ENCODE measurements at regions not wholly inside any gene's neighbourhood (a gene's known extent, or its start where the extent isn't known, plus 50 kb on each side); places are given as distances from the start of the nearest gene placed in this dataset.

GRCh38 chr2:143977356-143977755 is 542.6 kb downstream of the ZEB2 start:
- DNase-seq (ENCODE audit: low read depth in 6 of 9, low spot score in 9 of 9): no peak
- H3K36me3 ChIP-seq (ENCODE audit: control insufficient read depth in 2 of 2, insufficient read depth in 2 of 2, low read length in 1 of 2): no peaks in the 10 kb centered on the region
- no peak overlapping the region for H3K4me3 ChIP-seq (ENCODE audit: low read length in 2 of 2)
- WGBS: 96% methylated on average over 6 of the region's 6 CpGs
- no peak overlapping the region for H3K27ac ChIP-seq (ENCODE audit: low read depth in 1 of 2, low read length in 1 of 2)
- no peaks in the 10 kb centered on the region for H3K9me3 ChIP-seq (ENCODE audit: control insufficient read depth in 2 of 2, insufficient read depth in 1 of 2, low read length in 1 of 2)
- H3K27me3 ChIP-seq (ENCODE audit: control insufficient read depth in 2 of 2, insufficient read depth in 1 of 2, low read length in 1 of 2): no peaks in the 10 kb centered on the region
- H3K4me1 ChIP-seq (ENCODE audit: control insufficient read depth in 2 of 2, insufficient read depth in 2 of 2, low read length in 2 of 2): no peaks in the 10 kb centered on the region

- H3K4me3 ChIP-seq (ENCODE audit: low read length in 2 of 2): no peak overlapping the region
- no peaks in the 10 kb centered on the region for H3K27me3 ChIP-seq (ENCODE audit: control insufficient read depth in 2 of 2, insufficient read depth in 1 of 2, low read length in 1 of 2)
- H3K4me1 ChIP-seq (ENCODE audit: control insufficient read depth in 2 of 2, insufficient read depth in 2 of 2, low read length in 2 of 2): no peaks in the 10 kb centered on the region
- H3K36me3 ChIP-seq (ENCODE audit: control insufficient read depth in 2 of 2, insufficient read depth in 2 of 2, low read length in 1 of 2): no peaks in the 10 kb centered on the region
- H3K27ac ChIP-seq (ENCODE audit: low read depth in 1 of 2, low read length in 1 of 2): no peak overlapping the region
- H3K9me3 ChIP-seq (ENCODE audit: control insufficient read depth in 2 of 2, insufficient read depth in 1 of 2, low read length in 1 of 2): no peaks in the 10 kb centered on the region
- 95% methylated on average over 1 of the region's 1 CpG for WGBS
- DNase-seq (ENCODE audit: low read depth in 6 of 9, low spot score in 9 of 9): no peak
Observed at GRCh38 chr2:143975216-143975615, 544.7 kb downstream of the ZEB2 start.

DNA sequence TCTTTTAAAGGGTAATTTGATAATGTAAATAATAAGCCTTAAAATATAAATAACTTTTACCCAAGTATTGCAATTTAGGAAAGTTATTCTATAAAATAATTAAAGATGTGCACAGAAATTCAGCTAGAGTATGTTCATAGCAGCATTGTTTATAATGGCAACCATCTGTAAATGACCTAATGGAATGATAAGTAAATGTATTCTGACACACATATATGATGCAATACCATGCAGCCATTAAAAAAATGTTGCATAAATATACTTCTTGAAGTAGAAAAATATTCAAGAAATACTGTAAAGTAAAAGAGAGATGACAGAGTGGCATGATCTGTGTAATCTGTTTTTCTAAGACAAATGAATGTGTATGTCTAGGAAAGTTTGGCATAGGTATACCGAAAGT is 545.7 kb downstream of the ZEB2 start:
- Histone ChIP-seq H3K9me3 (ENCODE audit: control insufficient read depth in 2 of 2, insufficient read depth in 1 of 2, low read length in 1 of 2) (no peaks in the 10 kb centered on the region), H3K4me1 (ENCODE audit: control insufficient read depth in 2 of 2, insufficient read depth in 2 of 2, low read length in 2 of 2) (no peaks in the 10 kb centered on the region), H3K4me3 (ENCODE audit: low read length in 2 of 2) (no peak overlapping the region), H3K27me3 (ENCODE audit: control insufficient read depth in 2 of 2, insufficient read depth in 1 of 2, low read length in 1 of 2) (no peaks in the 10 kb centered on the region), H3K36me3 (ENCODE audit: control insufficient read depth in 2 of 2, insufficient read depth in 2 of 2, low read length in 1 of 2) (no peaks in the 10 kb centered on the region), H3K27ac (ENCODE audit: low read depth in 1 of 2, low read length in 1 of 2) (no peak overlapping the region)
- 99% methylated on average over 1 of the region's 1 CpG for WGBS
- no peak for DNase-seq (ENCODE audit: low read depth in 6 of 9, low spot score in 9 of 9)

- no peaks in the 10 kb centered on the region for H3K9me3 ChIP-seq (ENCODE audit: control insufficient read depth in 2 of 2, insufficient read depth in 1 of 2, low read length in 1 of 2)
- 97% methylated on average over 2 of the region's 2 CpGs for WGBS
- no peaks in the 10 kb centered on the region for H3K36me3 ChIP-seq (ENCODE audit: control insufficient read depth in 2 of 2, insufficient read depth in 2 of 2, low read length in 1 of 2)
- H3K4me1 ChIP-seq (ENCODE audit: control insufficient read depth in 2 of 2, insufficient read depth in 2 of 2, low read length in 2 of 2): no peaks in the 10 kb centered on the region
- H3K27me3 ChIP-seq (ENCODE audit: control insufficient read depth in 2 of 2, insufficient read depth in 1 of 2, low read length in 1 of 2): no peaks in the 10 kb centered on the region
- no peak overlapping the region for H3K27ac ChIP-seq (ENCODE audit: low read depth in 1 of 2, low read length in 1 of 2)
- no peak overlapping the region for H3K4me3 ChIP-seq (ENCODE audit: low read length in 2 of 2)
- no peak for DNase-seq (ENCODE audit: low read depth in 6 of 9, low spot score in 9 of 9)
Observed at GRCh38 chr2:143968860-143969259, 551.1 kb downstream of the ZEB2 start.

DNA sequence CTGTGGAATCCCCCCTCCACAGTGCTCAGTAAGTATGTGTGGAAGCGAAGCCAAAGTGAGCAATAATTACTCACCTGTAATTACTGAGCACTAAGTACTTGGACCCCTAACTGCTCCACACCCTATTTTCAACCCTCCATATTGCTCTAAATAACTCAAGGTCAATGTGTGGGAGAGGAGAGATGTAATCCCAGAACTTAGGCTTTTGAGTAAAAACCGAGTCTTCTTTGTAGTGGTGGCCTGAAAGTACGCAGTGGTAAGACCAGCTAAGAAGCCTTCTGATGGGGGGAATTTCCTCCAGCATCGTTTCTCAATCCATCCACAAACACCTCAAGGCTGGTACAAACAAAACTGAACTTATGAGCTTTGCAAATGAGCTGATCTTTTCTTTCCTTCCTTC is 551.6 kb downstream of the ZEB2 start:
- no peak overlapping the region for H3K27ac ChIP-seq (ENCODE audit: low read depth in 1 of 2, low read length in 1 of 2)
- H3K4me1 ChIP-seq (ENCODE audit: control insufficient read depth in 2 of 2, insufficient read depth in 2 of 2, low read length in 2 of 2): no peaks in the 10 kb centered on the region
- no peaks in the 10 kb centered on the region for H3K9me3 ChIP-seq (ENCODE audit: control insufficient read depth in 2 of 2, insufficient read depth in 1 of 2, low read length in 1 of 2)
- H3K27me3 ChIP-seq (ENCODE audit: control insufficient read depth in 2 of 2, insufficient read depth in 1 of 2, low read length in 1 of 2): no peaks in the 10 kb centered on the region
- WGBS: 92% methylated on average over 4 of the region's 4 CpGs
- H3K36me3 ChIP-seq (ENCODE audit: control insufficient read depth in 2 of 2, insufficient read depth in 2 of 2, low read length in 1 of 2): no peaks in the 10 kb centered on the region
- H3K4me3 ChIP-seq (ENCODE audit: low read length in 2 of 2): no peak overlapping the region
- DNase-seq (ENCODE audit: low read depth in 6 of 9, low spot score in 9 of 9): no peak

DNA sequence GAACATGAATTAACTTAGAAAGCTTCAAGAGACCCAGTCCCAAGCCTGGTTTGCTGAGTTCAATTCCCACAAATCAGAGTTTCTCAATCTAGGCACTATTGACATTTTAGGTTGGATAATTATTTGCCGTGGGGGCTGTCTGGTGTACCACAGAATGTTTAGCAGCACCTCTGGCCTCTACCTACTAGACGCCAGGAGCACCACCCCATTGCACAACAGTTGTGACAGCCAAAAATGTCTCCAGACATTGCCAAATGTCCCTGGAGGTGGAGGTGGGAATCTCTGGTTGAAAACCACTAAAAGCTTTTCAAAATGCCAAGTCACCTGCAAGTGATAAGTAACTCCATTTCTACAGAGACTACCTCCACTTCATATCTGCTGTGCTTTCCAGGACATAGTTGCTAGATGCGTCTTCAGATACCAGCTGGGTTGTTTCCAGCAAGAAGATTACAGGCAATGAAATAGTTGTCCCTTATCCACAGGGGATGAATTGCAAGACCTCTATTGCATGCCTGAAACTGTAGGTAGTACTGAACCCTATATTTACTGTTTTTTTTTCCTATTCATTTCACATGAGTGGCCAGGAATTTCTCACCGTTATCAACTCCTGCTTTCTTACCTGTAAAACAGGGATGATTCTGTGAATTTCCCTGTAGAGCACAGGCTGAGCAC is 554.3 kb downstream of the ZEB2 start:
- no peaks in the 10 kb centered on the region for H3K9me3 ChIP-seq (ENCODE audit: control insufficient read depth in 2 of 2, insufficient read depth in 1 of 2, low read length in 1 of 2)
- no peaks in the 10 kb centered on the region for H3K27me3 ChIP-seq (ENCODE audit: control insufficient read depth in 2 of 2, insufficient read depth in 1 of 2, low read length in 1 of 2)
- no peaks in the 10 kb centered on the region for H3K4me1 ChIP-seq (ENCODE audit: control insufficient read depth in 2 of 2, insufficient read depth in 2 of 2, low read length in 2 of 2)
- over 99% methylated on average over 4 of the region's 4 CpGs for WGBS
- H3K27ac ChIP-seq (ENCODE audit: low read depth in 1 of 2, low read length in 1 of 2): no peak overlapping the region
- DNase-seq (ENCODE audit: low read depth in 6 of 9, low spot score in 9 of 9): no peak
- H3K36me3 ChIP-seq (ENCODE audit: control insufficient read depth in 2 of 2, insufficient read depth in 2 of 2, low read length in 1 of 2): no peaks in the 10 kb centered on the region
- no peak overlapping the region for H3K4me3 ChIP-seq (ENCODE audit: low read length in 2 of 2)

DNA sequence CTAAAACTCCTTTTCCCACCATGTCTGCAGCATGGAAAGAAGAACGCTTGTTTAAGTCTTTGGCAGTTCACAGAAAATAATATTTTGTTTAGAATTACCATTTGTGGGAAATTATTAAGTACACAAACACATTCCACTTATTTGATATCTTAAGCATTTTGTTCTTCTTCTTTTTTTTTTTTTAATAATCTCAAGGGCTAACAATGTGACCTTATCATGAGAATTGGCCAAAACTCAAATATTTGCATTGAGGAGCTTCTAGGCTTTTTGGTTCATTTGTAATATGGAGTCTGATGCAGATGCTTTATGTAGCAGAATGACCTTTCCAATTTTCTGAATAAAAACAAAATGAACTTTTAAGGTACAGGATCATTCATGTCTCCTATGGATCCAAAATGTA is 555.0 kb downstream of the ZEB2 start:
- no peaks in the 10 kb centered on the region for H3K36me3 ChIP-seq (ENCODE audit: control insufficient read depth in 2 of 2, insufficient read depth in 2 of 2, low read length in 1 of 2)
- no peaks in the 10 kb centered on the region for H3K4me1 ChIP-seq (ENCODE audit: control insufficient read depth in 2 of 2, insufficient read depth in 2 of 2, low read length in 2 of 2)
- H3K27me3 ChIP-seq (ENCODE audit: control insufficient read depth in 2 of 2, insufficient read depth in 1 of 2, low read length in 1 of 2): no peaks in the 10 kb centered on the region
- no peaks in the 10 kb centered on the region for H3K9me3 ChIP-seq (ENCODE audit: control insufficient read depth in 2 of 2, insufficient read depth in 1 of 2, low read length in 1 of 2)
- H3K27ac ChIP-seq (ENCODE audit: low read depth in 1 of 2, low read length in 1 of 2): no peak overlapping the region
- H3K4me3 ChIP-seq (ENCODE audit: low read length in 2 of 2): no peak overlapping the region
- no peak for DNase-seq (ENCODE audit: low read depth in 6 of 9, low spot score in 9 of 9)
- WGBS: 97% methylated on average over 1 of the region's 1 CpG

DNA sequence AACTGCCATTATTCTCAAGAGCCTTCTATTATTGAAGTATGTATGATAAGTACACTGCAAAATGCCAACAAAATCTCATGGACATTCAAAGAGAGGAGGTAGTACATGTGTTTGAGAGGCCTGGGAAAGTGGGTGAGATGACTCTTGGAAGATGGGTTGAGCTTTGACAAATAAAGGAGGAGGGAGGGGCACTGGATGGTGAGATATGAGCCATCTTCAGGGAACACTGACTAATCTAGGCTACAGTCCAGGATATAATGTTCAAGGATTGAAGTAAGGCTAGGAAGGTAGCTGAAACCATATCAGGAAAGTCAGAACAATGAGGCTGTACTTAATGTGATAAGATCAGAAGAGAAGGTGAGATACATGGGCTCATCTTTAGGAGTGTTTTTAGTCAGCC is 559.7 kb downstream of the ZEB2 start:
- no peak for DNase-seq (ENCODE audit: low read depth in 6 of 9, low spot score in 9 of 9)
- no peaks in the 10 kb centered on the region for H3K4me1 ChIP-seq (ENCODE audit: control insufficient read depth in 2 of 2, insufficient read depth in 2 of 2, low read length in 2 of 2)
- H3K4me3 ChIP-seq (ENCODE audit: low read length in 2 of 2): no peak overlapping the region
- no peaks in the 10 kb centered on the region for H3K27me3 ChIP-seq (ENCODE audit: control insufficient read depth in 2 of 2, insufficient read depth in 1 of 2, low read length in 1 of 2)
- no peaks in the 10 kb centered on the region for H3K9me3 ChIP-seq (ENCODE audit: control insufficient read depth in 2 of 2, insufficient read depth in 1 of 2, low read length in 1 of 2)
- H3K36me3 ChIP-seq (ENCODE audit: control insufficient read depth in 2 of 2, insufficient read depth in 2 of 2, low read length in 1 of 2): no peaks in the 10 kb centered on the region
- no peak overlapping the region for H3K27ac ChIP-seq (ENCODE audit: low read depth in 1 of 2, low read length in 1 of 2)

DNA sequence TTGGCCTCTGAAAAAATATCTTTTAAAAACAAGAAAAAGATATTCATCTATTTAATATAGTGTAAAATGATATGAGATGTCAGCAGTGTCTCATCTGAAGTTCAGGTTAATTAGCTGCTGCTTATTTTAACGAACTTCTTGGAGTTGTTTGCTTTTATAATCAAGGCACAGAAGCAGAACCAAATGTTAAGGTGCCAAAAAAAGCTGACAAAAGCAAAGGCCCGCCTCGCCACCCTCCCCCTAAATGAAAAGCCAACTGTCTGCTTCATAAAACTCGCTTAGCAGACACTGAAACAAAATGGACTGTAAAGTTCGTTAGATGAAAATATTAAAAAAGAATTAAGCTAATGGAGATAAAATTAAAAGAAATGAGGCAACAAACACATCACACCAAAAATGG is 562.6 kb downstream of the ZEB2 start:
- H3K36me3 ChIP-seq (ENCODE audit: control insufficient read depth in 2 of 2, insufficient read depth in 2 of 2, low read length in 1 of 2): no peaks in the 10 kb centered on the region
- WGBS: 92% methylated on average over 5 of the region's 5 CpGs
- no peak for DNase-seq (ENCODE audit: low read depth in 6 of 9, low spot score in 9 of 9)
- no peaks in the 10 kb centered on the region for H3K9me3 ChIP-seq (ENCODE audit: control insufficient read depth in 2 of 2, insufficient read depth in 1 of 2, low read length in 1 of 2)
- no peak overlapping the region for H3K4me3 ChIP-seq (ENCODE audit: low read length in 2 of 2)
- H3K27me3 ChIP-seq (ENCODE audit: control insufficient read depth in 2 of 2, insufficient read depth in 1 of 2, low read length in 1 of 2): no peaks in the 10 kb centered on the region
- no peaks in the 10 kb centered on the region for H3K4me1 ChIP-seq (ENCODE audit: control insufficient read depth in 2 of 2, insufficient read depth in 2 of 2, low read length in 2 of 2)
- no peak overlapping the region for H3K27ac ChIP-seq (ENCODE audit: low read depth in 1 of 2, low read length in 1 of 2)
